HAP-1 (cell line): ENCODE measurements at regions not wholly inside any gene's neighbourhood (a gene's known extent, or its start where the extent isn't known, plus 50 kb on each side); places are given as distances from the start of the nearest gene placed in this dataset.

Experiments used
- DNase-seq, 2 experiments: peaks; one replicate each; pipeline ENCODE4 v3.0.0-alpha.2; 2016 to 2020; ENCODE audit warnings: low spot score in 2 of 2
- H3K27me3 ChIP-seq: fragments of 250-450 bp; sonication (Bioruptor Pico); 2 replicates; pipeline ENCODE4 v1.5.1; 2020; ENCODE audit warnings: low read depth, mild to moderate bottlenecking, moderate library complexity
- H3K36me3 ChIP-seq: fragments of 250-450 bp; sonication (Bioruptor Pico); replicated peaks from 2 replicates; pipeline ENCODE4 v1.5.1; 2020; ENCODE audit warnings: mild to moderate bottlenecking
- H3K4me1 ChIP-seq: fragments of 250-450 bp; sonication (Bioruptor Pico); 2 replicates; pipeline ENCODE4 v1.5.1; 2020; ENCODE audit warnings: mild to moderate bottlenecking
- H3K4me3 ChIP-seq: fragments of 250-450 bp; sonication (Bioruptor Pico); 2 replicates; pipeline ENCODE4 v1.5.1; 2020; ENCODE audit warnings: mild to moderate bottlenecking, moderate library complexity
- H3K9me3 ChIP-seq: fragments of 250-450 bp; sonication (Bioruptor Pico); 2 replicates; pipeline ENCODE4 v1.5.1; 2020; ENCODE audit warnings: mild to moderate bottlenecking, moderate library complexity
- in situ Hi-C: fragments of 300-500 bp; cut with MboI; formaldehyde crosslinking; loops from 3 replicates; pipeline ENCODE4 v1.14.3; 2020; ENCODE audit warnings: low sequenced_read_pairs, inconsistent platforms, mixed read lengths

DNA sequence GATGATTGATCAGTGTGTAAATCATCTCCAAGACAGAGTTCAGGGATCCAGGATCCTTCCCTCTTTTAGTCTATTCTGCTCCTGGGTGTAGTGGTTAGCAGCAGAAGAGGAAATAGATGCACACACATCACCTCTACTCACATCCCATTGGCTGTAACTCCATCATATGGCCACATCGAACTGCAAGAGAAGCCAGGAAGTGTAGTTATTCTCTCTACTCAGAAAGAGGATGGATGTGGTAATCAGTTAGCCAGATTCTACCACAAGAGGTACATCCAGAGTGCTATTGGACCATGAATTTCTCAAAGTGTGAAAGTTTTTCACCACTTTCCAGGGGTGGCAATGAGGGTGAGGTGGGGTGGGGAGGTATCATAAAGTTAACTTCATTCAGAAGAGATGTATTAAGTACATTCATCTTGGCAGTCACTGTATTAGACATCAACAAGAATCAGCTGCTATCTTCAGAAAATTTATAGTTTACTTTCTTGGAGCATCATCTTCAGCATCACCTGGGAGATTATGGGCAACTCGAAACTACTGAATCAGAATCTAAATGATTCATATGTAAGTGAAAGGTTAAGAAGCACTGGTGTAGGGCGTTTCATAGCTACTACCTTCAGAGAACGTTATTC lies 60.6 kb upstream of the GAP43 start:
- Histone ChIP-seq H3K27me3 (peaks cover 3% of the 10 kb centered on the region; the same call in 1 of the 2 replicates), H3K4me1 (peaks cover 5% of the 10 kb centered on the region; the same call in 1 of the 2 replicates), H3K4me3 (no peak overlapping the region), H3K9me3 (no peaks in the 10 kb centered on the region), H3K36me3 (no peaks in the 10 kb centered on the region)
- DNase-seq: no peak
- in situ Hi-C loops: no loop called here

DNA sequence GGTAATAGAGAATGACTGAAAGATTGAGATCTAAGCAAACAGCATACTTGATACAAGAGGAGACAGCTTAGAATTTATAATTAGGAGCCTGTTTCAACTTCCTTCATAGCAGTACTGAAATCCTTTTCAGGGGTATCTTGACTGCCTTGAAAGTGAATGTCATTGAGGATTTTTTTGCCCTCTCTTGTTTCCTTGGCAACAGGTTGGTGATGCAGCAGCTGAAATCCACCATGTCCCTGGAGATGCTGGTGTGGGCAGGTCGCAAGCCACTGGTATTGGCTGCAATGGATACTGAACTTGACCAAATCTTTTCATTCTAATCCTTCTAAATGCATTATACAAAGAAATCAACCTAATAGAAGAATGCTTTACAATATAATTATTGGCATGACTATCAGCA lies 59.3 kb upstream of the GAP43 start:
- Histone ChIP-seq H3K4me3 (no peak overlapping the region), H3K4me1 (no peaks in the 10 kb centered on the region), H3K27me3 (0 out of 2 replicates have a peak, but pooled peaks cover 3% of the 10 kb centered on the region), H3K36me3 (no peaks in the 10 kb centered on the region), H3K9me3 (no peaks in the 10 kb centered on the region)
- no peak for DNase-seq
- in situ Hi-C loops: no loop called here

DNA sequence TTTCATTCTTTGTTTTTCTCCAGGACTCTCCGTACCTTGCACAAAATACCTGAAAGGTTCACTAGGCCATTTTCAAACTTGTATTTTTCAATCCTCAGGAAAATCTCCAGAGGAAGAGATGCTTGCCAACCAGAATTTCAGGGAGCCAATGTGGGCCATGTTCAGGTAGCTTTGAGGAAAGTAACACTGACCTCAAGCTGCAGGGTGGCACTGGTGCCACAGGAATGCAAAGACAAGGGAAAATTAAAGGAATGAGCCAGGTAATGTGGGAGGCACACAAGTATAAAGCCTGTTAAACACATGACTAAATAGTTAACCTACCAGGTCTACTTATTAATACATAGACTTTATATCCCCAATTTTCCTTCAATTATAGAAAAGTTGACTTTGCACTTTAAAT lies 51.9 kb upstream of the GAP43 start:
- no peak for DNase-seq
- H3K4me3 ChIP-seq: no peak overlapping the region
- H3K4me1 ChIP-seq: no peaks in the 10 kb centered on the region
- H3K9me3 ChIP-seq: no peaks in the 10 kb centered on the region
- in situ Hi-C loops: no loop called here
- no peaks in the 10 kb centered on the region for H3K27me3 ChIP-seq
- H3K36me3 ChIP-seq: no peaks in the 10 kb centered on the region
